GM18870 (cell line): ENCODE measurements at regions not wholly inside any gene's neighbourhood (a gene's known extent, or its start where the extent isn't known, plus 50 kb on each side); places are given as distances from the start of the nearest gene placed in this dataset.

Experiments
- ATAC-seq: cut with Tn5 transposase; IDR thresholded peaks from one replicate; pipeline ENCODE4 v1.9.1; 2021; ENCODE audit warnings: moderate library complexity; ENCODE audit not compliant: unreplicated experiment

GRCh38 chr4:66108898-66109297 lies 438.6 kb upstream of the EPHA5 start:
- no peak for ATAC-seq

GRCh38 chr4:66097218-66097617 lies 426.9 kb upstream of the EPHA5 start:
- ATAC-seq, result no peak

- no peak for ATAC-seq
Measured at GRCh38 chr4:66095065-66095464, 424.8 kb upstream of the EPHA5 start.

- ATAC-seq, result no peak
Measured at GRCh38 chr4:66094070-66094469, 423.8 kb upstream of the EPHA5 start.

GRCh38 chr4:66091786-66092185 lies 421.5 kb upstream of the EPHA5 start:
- no peak for ATAC-seq

GRCh38 chr4:66073961-66074360 lies 403.7 kb upstream of the EPHA5 start:
- no peak for ATAC-seq

- no peak for ATAC-seq
Measured at GRCh38 chr4:66071911-66072310, 401.6 kb upstream of the EPHA5 start.

GRCh38 chr4:66062921-66063320 lies 392.6 kb upstream of the EPHA5 start:
- no peak for ATAC-seq

GRCh38 chr4:66062044-66062443 lies 391.8 kb upstream of the EPHA5 start:
- no peak for ATAC-seq

GRCh38 chr4:66059556-66059955 lies 389.3 kb upstream of the EPHA5 start:
- no peak for ATAC-seq

- no peak for ATAC-seq
Measured at GRCh38 chr4:66059136-66059535, 388.8 kb upstream of the EPHA5 start.

GRCh38 chr4:66055999-66056398 lies 385.7 kb upstream of the EPHA5 start:
- ATAC-seq, result no peak

GRCh38 chr4:66052426-66052825 lies 382.1 kb upstream of the EPHA5 start:
- ATAC-seq, result no peak

- no peak for ATAC-seq
Measured at GRCh38 chr4:66048861-66049260, 378.6 kb upstream of the EPHA5 start.

- no peak for ATAC-seq
Measured at GRCh38 chr4:66045913-66046312, 375.6 kb upstream of the EPHA5 start.

- ATAC-seq, result no peak
Measured at GRCh38 chr4:66035701-66036100, 365.4 kb upstream of the EPHA5 start.

GRCh38 chr4:66034671-66035070 lies 364.4 kb upstream of the EPHA5 start:
- no peak for ATAC-seq

- no peak for ATAC-seq
Measured at GRCh38 chr4:66034262-66034661, 364.0 kb upstream of the EPHA5 start.

- ATAC-seq, result no peak
Measured at GRCh38 chr4:66032571-66032970, 362.3 kb upstream of the EPHA5 start.

- no peak for ATAC-seq
Measured at GRCh38 chr4:66028668-66029067, 358.4 kb upstream of the EPHA5 start.

GRCh38 chr4:66023061-66023460 lies 352.8 kb upstream of the EPHA5 start:
- no peak for ATAC-seq

GRCh38 chr4:66017671-66018070 lies 347.4 kb upstream of the EPHA5 start:
- ATAC-seq, result no peak

- no peak for ATAC-seq
Measured at GRCh38 chr4:66016240-66016639, 346.0 kb upstream of the EPHA5 start.
